Activated CD4-positive, alpha-beta T cell treated with anti-CD3 and anti-CD28 coated beads, Interleukin-2, amount 50 U/mL, for 4 hours (primary cell): ENCODE measurements at regions not wholly inside any gene's neighbourhood (a gene's known extent, or its start where the extent isn't known, plus 50 kb on each side); places are given as distances from the start of the nearest gene placed in this dataset.
"Not testable (repeated sequence)": the region's sequence is repeated elsewhere in the genome, so short reads cannot be mapped to it uniquely, and the experiment has no call there.

Experiments used
- DNase-seq, 2 experiments: peaks; one replicate each; pipeline ENCODE4 v3.0.0-alpha.2; 2020

DNA sequence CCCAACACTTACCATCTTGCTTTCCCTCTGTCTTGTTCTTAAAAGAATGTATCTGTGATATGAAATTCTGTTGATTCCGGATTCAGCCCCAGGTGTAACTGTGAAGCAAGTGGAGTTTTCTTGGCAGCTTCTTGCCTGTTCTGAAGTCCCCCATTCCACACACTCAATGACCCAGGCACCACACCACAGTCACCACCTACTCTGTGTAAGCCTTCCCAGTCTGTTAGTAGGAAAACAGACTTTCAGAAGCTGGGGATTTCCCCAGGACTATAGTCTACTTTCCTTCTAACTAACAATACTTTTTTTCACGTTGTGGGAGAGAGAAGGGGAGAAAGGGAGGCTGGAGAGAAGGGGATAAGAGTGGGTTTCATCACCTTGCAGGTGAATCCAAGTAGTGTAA lies 299.1 kb upstream of the PROX1 start:
- DNase-seq = no peak

DNA sequence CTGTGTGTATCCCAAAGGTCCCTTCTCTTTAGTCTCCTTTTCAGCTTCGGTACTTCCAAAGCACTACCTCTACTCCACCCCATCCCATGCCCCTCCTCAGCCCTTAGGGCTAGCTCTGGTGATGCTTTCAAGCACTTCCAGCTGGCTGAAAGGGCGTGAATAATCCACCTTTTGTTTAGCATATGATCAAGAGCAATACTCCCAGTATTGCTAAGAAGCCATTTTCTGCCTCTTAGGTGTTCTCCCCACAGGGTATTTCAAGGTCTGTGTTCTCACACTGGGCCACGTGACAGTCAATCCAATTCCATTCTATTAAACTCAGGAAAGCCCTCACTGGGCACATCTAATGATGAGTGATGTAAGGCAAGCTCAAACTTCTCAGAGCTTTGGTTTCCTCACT lies 298.5 kb upstream of the PROX1 start:
- no peak for DNase-seq

DNA sequence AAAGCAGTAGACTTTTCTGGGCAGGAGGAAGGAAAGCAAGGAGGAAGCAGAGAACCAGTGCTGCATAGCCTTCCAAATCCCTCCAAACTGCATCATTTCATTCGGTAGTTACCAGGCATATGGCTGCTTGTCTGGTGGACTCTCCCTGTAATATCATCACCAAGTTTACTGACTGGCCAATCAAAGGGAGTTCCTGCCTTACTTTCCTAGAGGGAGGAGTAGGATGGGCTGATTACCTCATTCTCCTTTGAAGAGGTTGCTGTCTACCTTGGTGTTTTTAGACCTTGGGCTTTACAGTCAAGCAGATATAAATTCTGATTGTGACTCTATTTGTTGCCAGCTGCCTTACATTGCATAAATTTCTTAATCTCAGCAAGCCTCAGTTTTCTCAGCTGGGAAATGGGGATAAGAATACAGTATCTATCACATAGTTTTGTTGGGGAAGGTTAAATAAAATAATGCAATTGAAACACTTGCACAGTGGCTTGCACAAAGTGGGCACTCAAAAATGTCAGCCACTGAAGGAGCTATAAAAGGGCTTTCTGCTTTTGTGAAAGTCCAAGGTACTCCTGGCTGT lies 297.3 kb upstream of the PROX1 start:
- DNase-seq = no peak

DNA sequence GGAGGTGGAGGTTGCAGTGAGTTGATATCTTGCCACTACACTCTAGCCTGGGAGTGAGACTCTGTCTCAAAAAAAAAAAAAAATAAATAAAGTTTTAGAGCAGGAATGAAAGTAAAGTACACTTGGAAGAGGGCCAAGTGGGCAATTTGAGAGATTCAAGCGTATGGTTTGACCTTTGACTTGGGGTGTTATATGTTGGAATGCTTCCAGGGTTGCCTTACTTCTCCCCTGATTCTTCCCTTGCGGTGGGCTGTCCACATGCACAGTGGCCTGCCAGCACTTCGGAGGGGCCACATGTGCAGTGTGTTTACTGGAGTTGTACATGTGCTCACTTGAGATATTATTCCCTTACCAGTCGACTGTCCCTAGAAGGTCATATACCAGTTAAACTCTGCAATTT lies 295.5 kb upstream of the PROX1 start:
- no peak for DNase-seq

DNA sequence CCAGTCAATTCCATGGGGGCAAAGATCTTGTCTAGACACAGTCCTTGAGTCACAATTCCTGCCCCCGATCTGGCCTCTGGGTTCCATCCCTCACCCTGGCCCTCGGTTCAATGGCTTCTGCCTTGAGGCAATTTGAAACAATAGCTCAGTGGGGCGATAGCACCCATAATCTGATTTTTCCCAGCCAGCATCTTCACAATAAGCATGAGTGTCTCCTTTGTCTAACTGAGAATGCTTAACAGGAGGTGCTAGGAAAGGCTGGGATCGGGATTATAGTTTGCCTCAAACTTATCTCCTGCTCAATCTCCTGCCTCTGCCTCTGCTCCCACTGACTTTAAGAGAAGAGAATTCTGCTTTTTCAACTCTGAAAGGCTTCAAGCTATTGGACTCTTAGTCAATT lies 293.9 kb upstream of the PROX1 start:
- DNase-seq = no peak

DNA sequence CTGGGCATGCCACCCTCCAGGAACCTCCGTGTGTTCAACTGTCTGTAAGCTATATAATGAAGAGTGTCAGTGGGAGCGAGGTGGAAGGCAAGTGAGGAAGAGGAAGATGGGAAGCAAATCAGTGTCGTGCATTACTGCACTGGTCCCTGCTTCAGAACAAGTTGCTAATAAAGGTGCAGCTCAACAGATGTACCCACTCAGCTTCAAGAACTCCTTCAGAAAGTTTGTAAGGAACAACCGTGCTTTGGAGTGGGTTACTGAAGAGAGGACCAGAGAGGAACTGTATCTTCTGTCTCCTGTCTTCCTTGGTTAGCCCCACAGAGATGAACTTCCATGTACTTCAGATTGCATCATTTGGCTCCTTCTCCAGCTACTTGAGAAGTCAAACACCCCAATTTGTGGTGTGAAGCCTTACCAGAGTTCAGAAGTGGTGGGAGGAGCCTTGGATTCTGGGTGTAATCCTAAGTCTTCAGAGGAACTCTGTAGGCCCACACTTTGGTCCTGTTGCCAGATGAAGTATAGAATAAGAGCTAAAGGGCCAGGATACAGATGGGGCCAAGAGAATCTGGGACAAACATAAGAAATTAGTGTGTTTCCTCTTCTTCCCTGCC lies 290.5 kb upstream of the PROX1 start:
- no peak for DNase-seq

DNA sequence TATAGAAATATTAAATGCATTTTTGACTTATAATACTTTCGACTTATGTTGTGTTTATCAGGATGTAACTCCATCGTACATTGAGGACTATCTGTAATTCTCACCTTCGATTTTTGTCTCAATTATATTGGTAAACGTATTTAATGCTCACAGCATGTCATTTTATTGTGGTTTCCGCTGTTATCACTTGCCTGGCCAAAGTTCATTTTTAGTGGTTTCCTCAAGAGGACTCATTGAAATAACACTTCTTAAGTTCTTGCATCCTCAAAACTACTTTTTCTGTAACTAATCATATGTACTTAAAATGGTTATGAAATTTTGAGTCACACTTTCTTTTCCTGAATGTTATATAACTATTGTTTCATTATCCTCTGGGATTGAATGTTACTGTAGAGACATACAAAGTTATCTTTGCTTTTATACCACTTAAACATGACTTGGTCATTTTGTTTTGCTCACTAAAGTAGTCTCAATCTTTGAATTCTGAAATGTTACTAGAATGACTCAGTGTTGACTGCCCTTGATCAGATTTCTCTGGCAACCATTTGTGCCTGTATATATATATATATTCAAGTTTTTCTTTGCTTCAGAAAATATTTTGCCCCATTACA lies 289.6 kb upstream of the PROX1 start:
- DNase-seq = no peak

DNA sequence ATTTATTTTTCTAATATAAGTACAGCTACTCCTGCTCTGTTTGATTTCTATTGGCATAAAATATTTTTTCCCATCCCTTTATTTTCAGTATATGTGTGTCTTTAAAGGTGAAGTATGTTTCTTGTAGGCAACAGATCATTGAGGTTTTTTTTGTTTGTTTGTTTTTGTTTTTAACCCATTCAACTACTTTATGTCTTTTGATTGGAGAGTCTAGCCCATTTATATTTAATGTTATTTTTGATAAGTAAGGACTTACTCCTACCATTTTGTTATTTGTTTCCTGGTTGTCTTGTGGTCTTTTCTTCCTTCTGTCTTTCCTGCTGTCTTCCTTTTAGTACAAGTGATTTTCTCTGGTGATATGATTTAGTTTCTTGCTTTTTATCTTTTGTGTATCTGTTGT lies 285.1 kb upstream of the PROX1 start:
- no peak for DNase-seq

DNA sequence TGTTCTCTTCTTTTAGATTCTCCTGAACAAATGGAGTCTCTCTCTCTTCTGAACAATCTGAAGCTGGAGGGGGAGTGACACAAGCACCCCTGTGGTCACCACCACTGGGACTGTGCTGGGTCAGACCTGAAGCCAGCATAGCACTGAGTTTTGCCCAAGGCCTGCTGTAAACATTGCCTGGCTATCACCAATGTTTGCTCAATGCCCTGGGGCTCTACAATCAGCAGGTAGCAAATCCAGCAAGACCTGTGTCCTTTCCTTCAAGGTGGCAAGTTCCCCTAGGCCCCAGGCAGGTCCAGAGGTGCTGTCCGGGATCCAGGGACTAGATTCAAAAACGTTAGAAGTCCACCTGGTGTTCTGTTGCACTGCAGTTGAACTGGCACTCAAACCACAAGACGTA lies 282.8 kb upstream of the PROX1 start:
- no peak for DNase-seq

DNA sequence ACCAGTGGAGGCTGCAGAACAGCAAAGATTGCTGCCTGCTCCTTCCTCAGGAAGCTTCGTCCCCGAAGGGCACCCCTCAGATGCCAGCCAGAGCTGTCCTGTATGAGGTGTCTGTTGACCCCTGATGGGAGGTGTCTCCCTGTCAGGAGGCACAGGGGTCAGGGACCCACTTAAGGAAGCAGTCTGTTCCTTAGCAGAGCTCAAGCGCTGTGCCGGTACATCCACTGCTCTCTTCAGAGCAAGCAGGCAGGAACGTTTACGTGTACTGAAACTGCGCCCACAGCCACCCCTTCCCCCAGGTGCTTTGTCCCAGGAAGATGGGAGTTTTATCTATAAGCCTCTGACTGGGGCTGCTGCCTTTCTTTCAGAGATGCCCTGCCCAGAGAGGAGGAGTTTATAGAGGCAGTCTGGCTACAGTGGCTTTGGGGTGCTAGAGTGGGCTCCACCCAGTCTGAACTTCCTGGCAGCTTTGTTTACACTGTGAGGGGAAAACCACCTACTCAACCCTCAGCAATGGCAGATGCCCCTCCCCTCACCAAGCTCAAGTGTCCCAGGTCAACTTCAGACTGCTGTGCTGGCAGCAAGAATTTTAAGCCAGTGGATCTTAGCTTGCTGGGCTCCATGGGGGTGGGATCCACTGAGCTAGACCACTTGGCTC lies 275.8 kb upstream of the PROX1 start:
- not testable (repeated sequence) for DNase-seq

DNA sequence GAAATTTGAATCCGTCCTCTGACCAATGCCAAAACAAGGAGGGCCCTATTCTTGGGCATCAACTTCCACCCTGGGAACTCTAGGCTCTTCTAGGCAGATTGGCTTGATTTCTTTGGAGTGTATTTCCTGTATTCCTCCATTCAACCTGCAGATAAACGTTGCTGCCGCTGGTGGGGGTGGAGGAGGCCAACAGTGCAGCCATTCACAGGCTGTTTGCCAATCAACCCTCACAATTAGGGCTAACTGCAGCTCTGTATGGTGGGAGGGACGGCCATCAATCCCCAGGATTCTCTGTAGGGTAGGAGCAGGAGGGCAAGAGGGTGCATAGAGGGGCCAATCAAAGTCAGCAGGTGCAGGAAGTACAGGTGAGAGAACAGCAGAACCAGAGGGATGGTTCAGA lies 273.1 kb upstream of the PROX1 start:
- no peak for DNase-seq

DNA sequence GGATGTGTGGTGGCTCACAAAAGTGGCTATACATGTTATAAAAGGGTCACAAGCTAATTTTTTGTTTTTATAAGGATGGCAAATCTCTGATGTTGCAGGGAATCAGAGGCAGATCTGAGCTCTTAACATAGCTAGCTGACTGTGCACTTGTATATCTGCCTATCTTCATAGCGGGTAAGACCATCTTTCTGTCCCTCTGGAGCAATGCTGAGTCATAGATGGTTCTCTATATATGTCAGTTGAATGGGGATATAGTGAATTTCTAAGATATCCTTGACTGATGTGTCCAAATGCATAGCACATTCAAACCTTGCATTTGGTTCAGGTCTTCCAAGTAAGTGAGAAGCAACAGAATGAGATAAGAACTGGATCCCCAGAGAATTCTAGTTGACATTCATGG lies 272.6 kb upstream of the PROX1 start:
- DNase-seq = no peak

DNA sequence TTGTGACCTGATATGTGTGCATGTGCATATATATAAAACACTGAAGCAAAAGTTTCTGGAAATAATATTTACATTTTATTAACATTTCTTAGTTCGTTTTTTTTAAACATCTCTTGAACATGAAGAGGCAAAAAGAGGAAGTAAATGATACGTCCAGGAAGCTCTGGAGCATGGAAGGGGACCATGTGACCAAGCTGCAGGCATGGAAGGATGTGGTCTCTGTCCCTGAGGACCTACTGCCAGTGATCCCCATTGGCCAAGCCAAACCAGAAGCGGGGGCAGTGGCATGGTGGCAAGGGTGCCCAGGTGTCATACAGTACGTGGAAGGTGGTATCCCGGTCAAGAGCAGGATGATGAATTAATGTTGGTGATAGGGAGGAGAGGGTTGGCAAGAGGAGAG lies 268.3 kb upstream of the PROX1 start:
- no peak for DNase-seq

DNA sequence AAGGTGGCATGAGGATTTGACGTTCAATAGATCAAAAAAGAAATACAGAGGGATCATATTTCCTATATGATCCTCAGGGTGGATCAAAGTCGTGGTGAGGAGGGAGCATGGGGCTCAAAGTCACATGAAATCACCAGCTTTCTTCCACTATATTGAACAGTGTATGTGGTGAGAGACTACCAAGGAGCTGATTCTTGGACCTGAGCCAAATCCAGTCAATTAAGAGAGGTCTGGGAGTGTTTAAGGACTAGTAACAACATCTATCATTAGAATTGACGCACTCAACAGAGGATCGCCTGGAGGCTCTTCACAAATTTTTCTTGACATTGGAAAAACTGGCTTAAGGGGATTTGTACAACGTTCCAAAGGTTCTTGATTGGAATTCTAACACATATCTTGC lies 267.7 kb upstream of the PROX1 start:
- DNase-seq = no peak

DNA sequence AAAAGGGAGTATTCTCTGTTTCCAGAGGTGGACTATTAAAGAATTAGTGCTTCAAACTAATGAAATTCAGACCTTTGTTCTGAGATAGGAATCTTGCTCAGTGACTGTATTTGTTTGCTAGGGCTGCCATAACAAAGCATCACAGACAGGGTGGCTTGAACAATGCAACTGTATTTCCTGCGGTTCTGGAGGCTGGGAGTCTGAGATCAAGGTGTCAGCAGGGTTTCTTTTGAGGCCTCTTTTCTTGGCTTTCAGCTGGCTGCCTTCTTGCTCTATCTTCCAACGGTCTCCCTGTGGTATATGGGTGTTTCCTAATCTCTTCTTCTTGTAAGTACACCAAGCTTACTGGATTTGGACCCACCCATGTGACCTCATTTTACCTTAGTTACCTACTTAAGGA lies 264.6 kb upstream of the PROX1 start:
- no peak for DNase-seq

DNA sequence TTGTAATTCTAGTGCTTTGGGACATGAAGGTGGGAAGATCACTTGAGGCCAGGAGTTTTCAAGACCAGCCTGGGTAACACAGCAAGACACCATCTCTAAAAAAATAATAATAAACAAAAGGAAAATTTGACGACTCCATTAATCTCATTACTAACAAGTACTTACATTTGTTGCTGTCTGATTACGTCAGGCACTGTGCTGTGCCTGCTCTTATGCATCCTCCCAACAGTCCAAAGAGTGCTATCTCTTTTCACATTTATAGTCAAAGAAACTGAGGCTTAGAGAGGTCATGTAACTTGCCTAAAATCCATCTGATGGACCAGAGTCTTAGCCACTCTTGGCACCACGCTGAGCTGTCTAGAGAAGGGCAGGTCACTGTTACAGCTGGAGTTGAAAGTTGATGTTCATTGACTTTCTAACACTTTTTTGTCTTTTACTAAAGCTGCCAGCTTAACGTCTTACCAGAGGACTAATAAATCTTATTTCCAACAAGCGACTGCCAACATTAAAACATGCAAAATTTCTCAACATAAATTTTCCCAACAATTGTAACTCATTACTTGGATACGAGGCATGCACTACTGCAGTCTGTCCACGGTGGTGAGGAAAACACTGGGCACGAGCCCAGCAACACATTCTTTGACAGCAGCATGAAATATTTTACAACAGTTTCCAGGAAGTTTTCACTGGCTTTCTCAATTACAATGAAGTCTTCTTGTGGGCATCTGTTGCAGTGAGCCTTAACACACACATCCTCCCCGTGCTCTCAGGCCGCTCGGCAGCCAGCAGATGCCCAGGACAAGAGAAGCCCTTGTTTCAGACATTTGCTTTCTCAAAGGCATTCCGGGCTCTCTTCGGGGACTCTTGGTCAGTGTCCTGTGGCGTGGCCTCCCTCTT lies 262.9 kb upstream of the PROX1 start:
- no peak for DNase-seq

DNA sequence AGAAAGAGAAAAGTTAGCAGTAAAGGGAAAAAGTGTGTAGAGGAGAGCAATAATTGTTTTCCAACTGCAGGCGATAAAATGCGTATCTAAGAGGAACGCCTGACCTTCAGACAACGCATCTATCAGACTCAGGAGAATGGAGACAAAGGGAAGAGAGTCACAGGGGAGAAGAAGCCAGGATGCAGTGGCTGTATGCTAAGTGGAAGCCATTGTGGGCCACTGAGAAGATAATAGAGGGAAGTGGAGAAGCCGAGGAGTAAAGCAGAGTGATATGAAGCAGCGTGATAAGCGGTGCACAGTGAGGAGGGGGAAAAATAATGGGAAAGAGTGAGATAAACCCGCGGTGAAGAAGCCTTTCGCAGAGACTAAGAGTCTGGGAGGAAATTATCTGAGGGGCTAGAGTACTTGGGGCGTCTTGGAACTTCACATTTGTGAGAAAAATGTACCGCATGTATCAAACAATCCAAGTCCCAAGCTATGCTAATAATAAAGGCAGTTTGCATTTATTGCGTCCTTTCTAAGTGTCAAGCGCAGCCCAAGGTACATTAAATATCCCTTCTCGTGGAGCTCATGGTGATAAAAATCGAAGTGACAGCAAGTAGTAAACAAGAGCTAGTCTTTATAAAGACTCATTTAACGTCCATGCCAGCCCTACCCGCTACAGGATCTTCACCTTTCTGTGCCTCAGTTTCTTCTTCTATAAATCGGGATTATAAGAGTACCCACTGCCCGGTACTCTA lies 259.8 kb upstream of the PROX1 start:
- DNase-seq = no peak

DNA sequence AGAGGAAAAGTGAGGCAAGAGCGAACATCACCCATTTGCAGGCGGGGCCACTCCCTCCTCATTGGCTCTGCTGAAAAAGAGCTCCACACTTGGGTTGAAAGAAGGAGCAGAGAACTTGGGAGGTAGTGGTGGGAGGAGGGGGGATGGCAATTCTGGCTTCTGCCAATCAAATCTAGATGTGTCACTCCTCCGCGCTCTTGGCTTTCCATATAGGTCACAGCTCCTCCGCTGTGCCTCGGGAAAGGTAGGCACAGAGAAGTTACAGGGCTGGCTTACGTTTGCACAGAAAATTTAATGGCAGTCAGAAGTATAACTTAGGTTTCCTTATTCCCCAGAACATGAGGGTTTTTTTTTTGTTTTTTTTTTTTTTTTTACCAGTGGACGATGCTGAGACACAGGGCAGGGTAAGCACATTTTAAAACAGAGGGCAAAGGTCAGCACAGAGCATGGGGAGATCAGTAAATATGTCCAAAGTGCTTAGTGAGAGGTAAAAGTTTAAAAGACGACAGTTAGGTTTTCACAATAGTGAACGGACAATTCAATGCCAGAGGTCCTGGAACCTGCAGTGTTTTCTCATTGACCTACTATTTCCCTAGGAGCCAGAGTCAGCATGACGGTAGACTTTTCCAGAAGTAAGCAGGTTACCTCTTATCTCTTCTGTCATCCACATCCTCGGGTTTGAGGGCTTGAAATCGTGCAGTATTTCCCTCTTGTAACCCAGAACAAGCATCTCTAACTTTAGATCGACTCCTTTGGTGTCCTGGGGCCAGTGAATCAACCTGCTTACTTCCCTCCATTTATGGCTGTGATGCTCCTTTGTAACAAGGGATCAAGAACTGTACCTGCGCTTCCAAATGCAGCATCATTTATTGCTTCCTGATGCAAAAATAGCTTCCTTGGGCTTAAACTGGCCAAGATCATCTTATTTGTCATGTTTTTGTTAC lies 258.9 kb upstream of the PROX1 start:
- no peak for DNase-seq

DNA sequence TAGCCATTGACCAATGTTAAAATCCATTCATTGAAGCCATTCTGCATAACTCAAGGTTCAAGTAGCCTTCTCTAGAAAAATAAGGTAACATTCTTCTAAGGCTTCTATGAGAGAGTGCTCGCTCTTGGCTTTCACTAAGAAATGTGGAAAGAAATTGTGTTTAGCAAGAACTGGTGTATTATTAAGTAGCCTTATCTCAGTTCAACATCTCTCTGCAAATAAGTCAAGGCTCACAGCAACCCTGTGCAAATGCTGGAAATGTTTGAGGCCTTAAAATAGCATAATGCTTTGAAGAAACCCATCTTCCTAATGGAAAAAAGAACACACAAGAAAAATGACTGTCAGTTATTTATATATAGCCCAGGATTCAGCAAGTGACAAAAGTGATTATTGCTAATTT lies 254.1 kb upstream of the PROX1 start:
- DNase-seq = no peak

DNA sequence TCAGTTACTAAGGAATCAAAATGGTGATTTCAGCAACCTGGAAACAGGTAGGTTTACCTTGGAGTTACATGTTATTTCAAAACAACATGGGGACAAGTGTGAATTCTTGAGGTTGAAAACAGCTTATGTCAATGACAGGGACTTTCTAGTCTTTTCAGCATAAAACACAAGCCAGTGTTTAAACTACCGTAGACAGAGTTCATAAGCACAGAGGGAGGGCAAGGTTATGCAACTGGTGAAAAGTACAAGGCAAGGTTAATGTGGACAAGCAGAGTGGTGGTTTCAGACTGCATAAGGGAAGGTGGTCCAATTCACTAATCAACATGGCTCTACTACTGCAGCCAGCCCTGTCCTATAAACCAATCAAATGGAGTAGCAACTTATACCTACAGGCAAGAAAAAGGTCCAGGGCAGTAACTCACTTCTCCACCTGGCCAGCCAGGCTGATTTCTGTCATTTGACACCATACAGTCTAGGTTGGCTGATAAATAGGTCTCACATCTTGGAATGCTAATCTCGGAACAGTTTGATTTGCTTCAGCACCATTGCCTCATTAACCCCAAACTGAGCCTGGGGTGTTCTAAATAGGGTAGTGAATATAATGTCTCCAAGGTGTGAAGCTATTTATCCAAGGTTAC lies 250.3 kb upstream of the PROX1 start:
- DNase-seq = no peak

DNA sequence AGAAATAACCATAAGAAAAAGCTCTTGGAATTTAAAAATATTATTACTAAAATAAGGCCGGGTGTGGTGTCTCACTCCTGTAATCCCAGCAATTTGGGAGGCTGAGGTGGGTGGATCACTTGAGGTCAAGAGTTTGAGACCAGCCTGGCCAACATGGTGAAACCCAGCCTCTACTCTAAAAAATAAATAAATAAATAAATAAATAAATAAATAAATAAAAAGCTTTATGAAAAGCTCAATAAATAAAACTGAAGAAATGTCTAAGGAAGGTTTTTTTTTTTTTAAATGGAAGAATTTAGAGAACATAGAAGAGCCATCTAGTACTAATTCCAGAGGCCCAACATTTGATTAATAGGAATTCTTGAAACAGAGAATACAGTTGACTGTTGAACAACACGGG lies 249.1 kb upstream of the PROX1 start:
- no peak for DNase-seq
